ENCODE measurements at regions not wholly inside any gene's neighbourhood (a gene's known extent, or its start where the extent isn't known, plus 50 kb on each side); places are given as distances from the start of the nearest gene placed in this dataset.

DNA sequence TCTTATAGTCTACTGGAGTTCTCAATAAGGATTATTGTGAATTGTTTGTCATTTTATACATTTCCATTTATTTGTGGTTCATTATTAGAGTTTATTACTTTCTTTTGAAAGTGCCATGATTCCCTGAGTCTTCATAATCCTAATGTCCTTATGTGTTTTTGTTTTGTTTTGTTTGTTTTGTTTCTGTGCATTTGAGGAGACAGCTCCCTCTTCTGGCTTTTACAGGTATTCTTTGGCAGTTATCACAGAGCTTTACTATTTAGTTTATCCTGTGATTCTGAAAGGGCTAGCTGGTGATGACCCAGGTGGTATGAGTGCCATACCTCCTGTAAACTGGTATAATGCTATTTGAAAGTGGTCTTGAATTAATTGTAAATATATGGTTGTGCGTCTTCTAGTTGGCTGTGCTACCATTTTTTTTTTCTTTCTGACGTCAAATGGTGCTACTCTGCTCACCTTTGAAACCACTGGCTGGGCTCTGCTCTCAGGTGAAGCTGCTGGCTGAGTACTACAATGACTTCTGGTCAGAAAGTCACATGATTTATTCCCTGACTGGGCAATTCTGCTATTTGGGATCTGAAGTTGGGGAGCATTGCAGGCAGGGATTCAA, 751.2 kb downstream of the JRKL start:
- Histone ChIP-seq H3K9ac (ENCODE audit: low read depth, low read length) (no peak overlapping the region), H3K36me3 (ENCODE audit: insufficient read depth, low read length) (no peaks in the 10 kb centered on the region), H3K9me3 (ENCODE audit: control insufficient read depth, insufficient read depth, low read length) (no peaks in the 10 kb centered on the region), H3K4me1 (ENCODE audit: insufficient read depth, low read length) (no peaks in the 10 kb centered on the region)

DNA sequence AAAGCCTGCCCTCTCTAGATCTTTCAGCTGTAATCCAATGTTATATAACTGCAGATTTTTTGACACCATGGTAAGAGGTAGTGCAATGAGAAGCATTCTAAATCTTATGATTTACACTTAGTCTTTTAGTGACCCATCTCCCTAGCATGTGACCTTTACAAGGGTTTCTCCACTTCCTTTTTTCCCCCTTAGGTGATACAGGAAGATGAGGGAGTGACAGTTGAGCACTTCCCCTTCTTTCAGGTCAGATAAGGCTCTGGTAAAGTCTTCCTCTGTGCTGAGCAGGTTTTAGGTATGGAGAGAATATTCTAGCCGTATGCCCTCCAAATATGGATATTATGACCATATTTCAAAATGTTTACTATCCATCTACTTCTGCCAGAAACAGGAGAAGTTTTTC, 753.6 kb downstream of the JRKL start:
- Histone ChIP-seq H3K9ac (ENCODE audit: low read depth, low read length) (no peak overlapping the region), H3K9me3 (ENCODE audit: control insufficient read depth, insufficient read depth, low read length) (no peaks in the 10 kb centered on the region), H3K36me3 (ENCODE audit: insufficient read depth, low read length) (no peaks in the 10 kb centered on the region), H3K4me1 (ENCODE audit: insufficient read depth, low read length) (no peaks in the 10 kb centered on the region)

DNA sequence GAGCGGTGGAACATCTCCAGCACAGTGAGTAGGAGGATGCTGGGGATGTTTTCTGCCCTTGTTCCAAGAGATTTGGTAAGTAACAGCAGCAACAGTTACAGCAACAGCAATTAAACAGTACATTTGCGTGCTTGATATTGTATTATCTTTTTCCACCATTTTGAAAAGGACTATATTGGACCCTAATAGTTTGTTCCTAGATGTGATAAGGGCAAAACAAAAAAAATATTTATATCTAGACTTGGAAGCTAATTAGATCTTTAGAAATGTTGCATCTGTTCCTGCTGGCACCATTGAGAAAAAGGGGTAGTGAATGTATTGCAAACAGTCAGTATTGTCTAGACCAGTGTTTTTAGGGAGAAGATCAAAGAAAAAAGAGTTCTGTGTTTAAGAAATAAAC, 759.9 kb downstream of the JRKL start:
- Histone ChIP-seq H3K9ac (ENCODE audit: low read depth, low read length) (no peak overlapping the region), H3K9me3 (ENCODE audit: control insufficient read depth, insufficient read depth, low read length) (no peaks in the 10 kb centered on the region), H3K4me1 (ENCODE audit: insufficient read depth, low read length) (no peaks in the 10 kb centered on the region), H3K36me3 (ENCODE audit: insufficient read depth, low read length) (no peaks in the 10 kb centered on the region)

DNA sequence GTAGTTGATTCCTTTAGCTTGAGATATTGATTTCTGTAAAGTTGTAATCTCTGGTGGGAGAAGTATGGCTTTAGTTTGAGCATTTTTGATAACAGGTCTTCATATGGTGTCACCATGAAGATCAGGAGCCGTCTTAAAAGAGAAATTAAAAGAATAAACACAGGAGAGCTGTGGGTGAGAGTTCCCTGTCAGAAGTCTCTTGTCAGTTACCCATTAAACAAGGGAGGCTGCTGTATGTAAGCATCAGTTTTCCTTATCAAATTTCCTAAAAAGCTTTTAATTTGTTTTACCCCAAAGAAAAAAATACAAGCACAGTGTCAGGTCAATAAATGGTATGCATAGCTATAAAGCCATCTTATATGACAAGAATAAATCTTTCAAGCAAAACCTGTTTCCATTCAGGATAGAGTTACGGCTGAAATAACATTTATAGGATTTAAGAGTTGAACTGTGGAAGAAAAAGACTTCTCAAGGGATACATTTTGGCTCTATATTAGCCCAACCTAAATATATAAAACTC, 767.5 kb downstream of the JRKL start:
- H3K9me3 ChIP-seq (ENCODE audit: control insufficient read depth, insufficient read depth, low read length): no peaks in the 10 kb centered on the region
- peaks cover 19% of the 10 kb centered on the region; the same call in 1 of the 2 replicates for H3K4me1 ChIP-seq (ENCODE audit: insufficient read depth, low read length)
- H3K36me3 ChIP-seq (ENCODE audit: insufficient read depth, low read length): no peaks in the 10 kb centered on the region
- no peak overlapping the region for H3K9ac ChIP-seq (ENCODE audit: low read depth, low read length)

DNA sequence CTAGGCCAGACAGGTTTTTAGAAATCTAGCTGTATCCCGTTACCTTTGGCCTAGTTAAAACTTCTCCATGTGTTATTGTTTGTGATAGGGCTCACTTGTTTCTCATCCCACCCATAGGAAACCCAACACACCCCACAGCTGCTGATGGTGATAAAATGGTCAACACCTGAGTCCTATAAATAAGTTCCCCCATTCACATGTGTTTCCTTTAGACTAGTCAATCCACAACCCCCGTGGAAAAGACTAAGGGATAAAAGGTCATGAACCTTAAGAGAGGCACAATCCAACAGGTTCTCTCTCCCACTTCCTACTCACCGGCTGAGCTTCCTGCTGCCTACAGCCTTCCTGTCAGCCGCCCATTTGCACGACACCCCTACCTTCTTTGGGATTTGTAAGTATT, 768.4 kb downstream of the JRKL start:
- Histone ChIP-seq H3K4me1 (ENCODE audit: insufficient read depth, low read length) (peaks cover 19% of the 10 kb centered on the region; the same call in 1 of the 2 replicates), H3K36me3 (ENCODE audit: insufficient read depth, low read length) (no peaks in the 10 kb centered on the region), H3K9me3 (ENCODE audit: control insufficient read depth, insufficient read depth, low read length) (no peaks in the 10 kb centered on the region), H3K9ac (ENCODE audit: low read depth, low read length) (no peak overlapping the region)

DNA sequence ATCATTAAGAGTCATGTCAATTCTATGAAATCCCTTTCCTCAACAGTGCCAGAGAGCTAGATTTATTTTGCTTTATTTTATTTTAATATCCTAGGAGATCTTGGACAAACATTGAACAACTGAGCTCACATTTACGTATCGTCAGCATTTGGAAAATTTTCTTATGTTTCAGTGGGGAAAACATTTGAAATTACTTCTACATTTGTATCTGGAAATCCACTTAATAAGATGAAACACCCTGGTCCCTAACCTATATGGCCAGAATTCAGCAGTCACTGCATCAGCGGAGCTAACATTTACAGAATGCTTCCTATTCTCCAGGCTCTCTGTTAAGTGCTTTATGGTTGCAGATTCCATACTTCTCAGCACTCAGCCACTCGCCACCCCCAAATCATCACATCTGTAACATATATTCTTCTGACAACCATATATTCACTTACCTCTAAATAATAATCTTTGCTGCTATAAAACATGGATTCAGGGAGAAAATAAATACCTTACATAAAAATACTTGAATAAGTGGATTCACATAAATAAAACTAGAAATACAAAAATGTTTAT, 773.9 kb downstream of the JRKL start:
- Histone ChIP-seq H3K9me3 (ENCODE audit: control insufficient read depth, insufficient read depth, low read length) (no peaks in the 10 kb centered on the region), H3K36me3 (ENCODE audit: insufficient read depth, low read length) (no peaks in the 10 kb centered on the region), H3K9ac (ENCODE audit: low read depth, low read length) (no peak overlapping the region), H3K4me1 (ENCODE audit: insufficient read depth, low read length) (peaks cover 8% of the 10 kb centered on the region; the same call in 1 of the 2 replicates)

DNA sequence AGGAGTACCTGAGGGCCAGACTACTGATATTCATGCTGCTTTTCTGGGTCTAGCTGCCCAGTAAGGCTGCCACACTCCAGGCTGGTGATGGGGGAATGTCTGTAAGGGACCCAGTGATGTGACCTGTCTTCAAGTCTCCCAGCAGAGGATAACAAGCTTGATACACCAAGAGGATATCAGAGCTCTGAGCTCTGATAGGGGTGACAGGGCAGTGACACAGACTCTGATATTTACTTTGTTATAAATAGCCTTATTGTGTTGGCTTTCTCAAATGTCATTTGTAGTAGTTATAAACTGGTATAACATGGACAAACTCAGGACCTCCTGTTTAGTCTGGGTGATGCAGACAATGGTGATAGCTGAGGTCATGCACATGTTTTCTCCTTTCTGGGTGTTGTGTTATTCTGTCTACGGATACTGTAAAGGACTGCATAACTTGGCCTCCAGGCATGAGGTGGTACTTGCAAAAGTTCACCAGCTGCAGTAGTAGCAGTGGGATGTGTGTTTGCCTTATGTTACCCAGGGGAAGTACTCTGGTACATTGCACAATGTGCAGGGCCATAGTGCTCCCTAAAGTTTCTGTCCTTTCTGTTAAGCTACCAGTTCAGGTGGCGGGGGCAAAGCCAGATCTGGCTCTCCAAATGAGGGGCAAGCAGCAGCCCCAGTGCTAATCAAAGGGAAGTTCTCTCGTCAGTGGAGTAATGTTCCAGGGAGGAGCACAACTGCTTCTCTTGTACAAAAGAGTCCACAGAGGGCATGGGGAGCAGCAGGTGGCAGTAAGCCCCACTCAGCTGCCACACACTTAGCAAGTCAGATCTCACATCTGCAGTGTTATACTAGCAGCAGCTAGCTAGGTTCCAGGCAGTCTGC, 812.2 kb downstream of the JRKL start:
- Histone ChIP-seq H3K36me3 (ENCODE audit: insufficient read depth, low read length) (no peaks in the 10 kb centered on the region), H3K9me3 (ENCODE audit: control insufficient read depth, insufficient read depth, low read length) (no peaks in the 10 kb centered on the region), H3K9ac (ENCODE audit: low read depth, low read length) (no peak overlapping the region), H3K4me1 (ENCODE audit: insufficient read depth, low read length) (peaks cover 4% of the 10 kb centered on the region; the same call in 1 of the 2 replicates)

DNA sequence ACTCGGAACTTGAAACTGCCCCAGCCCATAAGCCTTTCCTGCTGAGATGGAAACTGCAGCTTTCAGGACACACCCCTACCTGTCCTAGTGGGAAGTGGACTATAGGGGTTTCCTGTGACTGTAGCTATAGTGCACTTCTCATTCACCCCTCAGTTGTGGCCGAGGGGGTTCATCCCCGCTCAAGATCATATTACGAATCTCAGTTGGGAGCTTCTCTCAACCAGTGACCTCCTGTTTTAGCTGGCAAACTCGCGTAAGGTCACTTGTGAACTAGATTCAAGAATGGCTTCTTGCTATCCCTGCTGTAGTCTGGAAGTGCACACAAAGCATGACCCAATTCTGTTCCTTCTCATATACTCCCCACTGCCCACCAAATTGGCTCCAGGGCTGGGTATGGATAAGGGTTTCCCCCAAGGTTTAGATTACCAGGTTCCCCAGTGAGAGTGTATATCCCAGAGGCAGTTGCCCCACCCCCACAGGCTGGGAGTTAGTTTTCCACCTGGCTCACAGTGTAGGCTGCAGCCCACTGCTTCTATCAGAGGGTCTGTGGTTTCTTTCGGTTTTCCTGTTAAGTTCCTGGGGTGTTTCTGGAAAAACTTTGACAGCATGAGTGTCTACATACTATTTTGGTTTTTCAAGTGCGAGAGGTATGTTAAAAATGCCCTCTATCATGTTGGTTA, 812.9 kb downstream of the JRKL start:
- peaks cover 4% of the 10 kb centered on the region; the same call in 1 of the 2 replicates for H3K4me1 ChIP-seq (ENCODE audit: insufficient read depth, low read length)
- no peaks in the 10 kb centered on the region for H3K9me3 ChIP-seq (ENCODE audit: control insufficient read depth, insufficient read depth, low read length)
- H3K9ac ChIP-seq (ENCODE audit: low read depth, low read length): no peak overlapping the region
- H3K36me3 ChIP-seq (ENCODE audit: insufficient read depth, low read length): no peaks in the 10 kb centered on the region

DNA sequence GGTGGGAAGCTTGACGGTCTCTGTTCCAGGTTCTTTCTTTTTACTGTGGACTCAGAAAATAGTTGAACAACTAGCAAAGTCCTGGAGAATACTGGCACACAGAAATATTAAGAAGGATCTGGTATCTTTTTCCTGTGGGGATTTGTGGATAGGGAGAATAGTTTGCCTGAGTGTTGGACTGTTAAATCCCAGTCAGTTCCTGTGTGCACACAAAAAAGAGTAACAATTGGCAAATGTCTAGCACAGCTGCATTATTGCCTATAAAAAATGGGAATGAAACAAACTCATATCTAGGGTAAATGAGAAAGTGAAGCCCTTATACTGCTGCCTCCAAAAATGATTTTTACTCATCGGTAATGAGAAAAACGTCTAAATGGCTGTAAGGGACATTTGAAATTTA, 828.2 kb downstream of the JRKL start:
- Histone ChIP-seq H3K9ac (ENCODE audit: low read depth, low read length) (no peak overlapping the region), H3K4me1 (ENCODE audit: insufficient read depth, low read length) (no peaks in the 10 kb centered on the region), H3K9me3 (ENCODE audit: control insufficient read depth, insufficient read depth, low read length) (no peaks in the 10 kb centered on the region), H3K36me3 (ENCODE audit: insufficient read depth, low read length) (no peaks in the 10 kb centered on the region)

DNA sequence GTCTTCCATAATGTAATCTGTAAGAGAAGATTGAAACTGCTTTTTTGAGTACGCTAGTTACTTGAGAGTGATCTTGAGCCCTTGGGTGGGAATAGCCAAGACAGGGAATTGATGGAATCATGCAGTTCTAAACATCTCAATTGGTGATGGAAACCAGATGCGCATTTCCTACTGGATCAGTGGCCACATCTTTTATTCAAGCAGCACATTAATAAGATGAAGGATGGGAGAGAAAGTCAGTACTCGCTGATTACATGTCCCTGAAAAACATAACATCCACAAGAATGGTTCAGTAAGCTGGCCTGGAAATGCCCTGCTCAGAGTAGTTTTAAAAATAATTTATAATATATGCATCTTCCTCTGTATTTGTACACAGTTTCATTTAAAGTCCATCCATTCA, 833.8 kb downstream of the JRKL start:
- H3K4me1 ChIP-seq (ENCODE audit: insufficient read depth, low read length): no peaks in the 10 kb centered on the region
- no peaks in the 10 kb centered on the region for H3K9me3 ChIP-seq (ENCODE audit: control insufficient read depth, insufficient read depth, low read length)
- no peak overlapping the region for H3K9ac ChIP-seq (ENCODE audit: low read depth, low read length)
- H3K36me3 ChIP-seq (ENCODE audit: insufficient read depth, low read length): no peaks in the 10 kb centered on the region

DNA sequence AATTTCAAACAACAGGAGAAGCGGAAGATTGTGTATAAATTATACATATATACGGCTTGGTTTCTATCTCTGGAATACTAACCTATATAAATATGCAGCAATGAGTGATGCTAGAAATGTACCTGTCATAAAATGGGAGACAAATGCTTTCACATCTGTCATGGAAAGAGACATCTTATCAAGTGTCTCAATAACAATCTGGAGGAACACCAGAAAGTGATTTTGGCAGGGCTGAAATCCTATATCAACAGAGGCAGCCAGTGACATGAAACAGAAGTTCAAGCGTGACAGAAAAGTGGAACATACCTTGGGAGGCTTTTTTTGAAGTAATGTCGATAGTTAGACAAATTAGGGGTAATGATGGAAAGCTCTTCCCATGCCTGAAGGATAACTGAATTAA, 834.6 kb downstream of the JRKL start:
- no peak overlapping the region for H3K9ac ChIP-seq (ENCODE audit: low read depth, low read length)
- H3K4me1 ChIP-seq (ENCODE audit: insufficient read depth, low read length): no peaks in the 10 kb centered on the region

DNA sequence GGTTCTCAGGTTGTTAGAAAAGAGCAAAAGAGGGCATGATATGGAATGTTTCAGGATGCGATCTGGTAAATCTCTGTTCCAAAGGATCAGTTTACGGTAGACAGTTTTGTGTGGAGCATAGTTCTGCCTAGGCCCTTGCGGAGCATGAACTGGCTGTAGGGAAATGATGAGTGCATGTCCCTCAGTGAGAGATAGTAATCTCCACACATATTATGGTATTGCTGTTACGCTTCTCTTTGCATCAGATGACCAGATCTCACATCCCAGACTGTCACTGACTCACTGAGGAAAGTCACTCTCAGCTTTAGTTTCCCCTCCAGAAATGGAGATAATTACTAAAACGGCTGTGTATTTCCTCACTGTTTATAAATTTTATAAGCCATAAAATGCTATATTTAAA, 836.0 kb downstream of the JRKL start:
- no peaks in the 10 kb centered on the region for H3K9me3 ChIP-seq (ENCODE audit: control insufficient read depth, insufficient read depth, low read length)
- H3K36me3 ChIP-seq (ENCODE audit: insufficient read depth, low read length): no peaks in the 10 kb centered on the region
- no peaks in the 10 kb centered on the region for H3K4me1 ChIP-seq (ENCODE audit: insufficient read depth, low read length)
- H3K9ac ChIP-seq (ENCODE audit: low read depth, low read length): no peak overlapping the region

More for the DNA sequence above, 834.6 kb downstream of the JRKL start:
- Histone ChIP-seq H3K9me3 (ENCODE audit: control insufficient read depth, insufficient read depth, low read length) (no peaks in the 10 kb centered on the region), H3K36me3 (ENCODE audit: insufficient read depth, low read length) (no peaks in the 10 kb centered on the region)

DNA sequence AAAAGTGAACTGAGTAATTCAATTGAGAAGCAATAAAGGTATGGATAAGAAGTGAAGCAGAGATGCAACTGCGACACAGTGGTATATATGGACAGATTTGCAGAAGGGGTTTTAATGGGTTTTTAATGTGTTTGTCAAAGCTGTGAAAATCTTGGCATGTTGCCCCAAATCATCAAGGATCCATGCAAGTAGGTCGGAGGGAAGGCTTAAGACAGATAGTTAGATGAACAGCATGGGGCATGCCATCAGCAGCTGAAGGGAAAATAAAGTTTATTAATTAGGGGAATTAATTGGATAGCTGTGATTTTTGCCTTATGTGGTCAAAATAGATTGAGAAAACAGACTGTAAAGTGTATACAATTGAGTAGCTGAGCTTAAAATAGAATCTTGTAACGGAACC, 840.1 kb downstream of the JRKL start:
- H3K9ac ChIP-seq (ENCODE audit: low read depth, low read length): no peak overlapping the region
- H3K9me3 ChIP-seq (ENCODE audit: control insufficient read depth, insufficient read depth, low read length): no peaks in the 10 kb centered on the region
- H3K36me3 ChIP-seq (ENCODE audit: insufficient read depth, low read length): no peaks in the 10 kb centered on the region
- no peaks in the 10 kb centered on the region for H3K4me1 ChIP-seq (ENCODE audit: insufficient read depth, low read length)

DNA sequence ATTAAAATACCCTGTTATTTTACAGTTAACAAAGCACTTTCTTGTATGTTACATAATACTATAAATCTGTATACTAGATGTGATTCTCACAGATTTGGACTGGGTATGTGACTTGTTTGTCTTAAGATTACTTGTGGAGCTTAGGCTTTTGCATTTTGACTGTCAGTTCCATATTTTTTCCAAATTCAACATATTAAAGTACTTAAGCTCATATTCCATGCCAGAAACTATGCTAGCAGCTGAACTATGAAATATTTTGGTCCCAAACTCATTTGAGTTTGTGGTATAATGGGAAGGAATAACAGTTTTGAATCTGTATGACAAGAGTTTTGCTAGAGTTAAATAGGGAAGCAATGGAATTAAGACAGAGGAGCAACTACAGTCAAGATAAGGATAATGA, 841.4 kb downstream of the JRKL start:
- Histone ChIP-seq H3K4me1 (ENCODE audit: insufficient read depth, low read length) (no peaks in the 10 kb centered on the region), H3K9me3 (ENCODE audit: control insufficient read depth, insufficient read depth, low read length) (no peaks in the 10 kb centered on the region), H3K36me3 (ENCODE audit: insufficient read depth, low read length) (no peaks in the 10 kb centered on the region), H3K9ac (ENCODE audit: low read depth, low read length) (no peak overlapping the region)
